ENCODE measurements at regions not wholly inside any gene's neighbourhood (a gene's known extent, or its start where the extent isn't known, plus 50 kb on each side); places are given as distances from the start of the nearest gene placed in this dataset.
"Not testable (repeated sequence)": the region's sequence is repeated elsewhere in the genome, so short reads cannot be mapped to it uniquely, and the experiment has no call there.

- DNase-seq, result no peak
These were observed 1220.5 kb downstream of the ROBO2 start for GRCh38 chr3:78260388-78260787.

- not testable (repeated sequence) for DNase-seq
These were observed 1226.7 kb downstream of the ROBO2 start for GRCh38 chr3:78266550-78266949.

- no peak for DNase-seq
These were observed 1227.3 kb downstream of the ROBO2 start for GRCh38 chr3:78267235-78267634.

- no peak for DNase-seq
These were observed 1228.2 kb downstream of the ROBO2 start for GRCh38 chr3:78268087-78268486.

- DNase-seq, result no peak
These were observed 1229.1 kb downstream of the ROBO2 start for GRCh38 chr3:78268716-78269668.

- DNase-seq, result no peak
These were observed 1233.4 kb downstream of the ROBO2 start for GRCh38 chr3:78273326-78273725.

GRCh38 chr3:78274475-78275065 lies 1234.7 kb downstream of the ROBO2 start:
- no peak for DNase-seq

- no peak for DNase-seq
These were observed 1235.5 kb downstream of the ROBO2 start for GRCh38 chr3:78275420-78275852.

GRCh38 chr3:78277220-78277619 lies 1237.3 kb downstream of the ROBO2 start:
- DNase-seq, result no peak

GRCh38 chr3:78277801-78278200 lies 1237.9 kb downstream of the ROBO2 start:
- DNase-seq, result no peak

GRCh38 chr3:78279091-78279490 lies 1239.2 kb downstream of the ROBO2 start:
- no peak for DNase-seq

GRCh38 chr3:78281381-78281780 lies 1241.5 kb downstream of the ROBO2 start:
- no peak for DNase-seq

- no peak for DNase-seq
These were observed 1244.1 kb downstream of the ROBO2 start for GRCh38 chr3:78283994-78284393.

GRCh38 chr3:78285032-78285728 lies 1245.3 kb downstream of the ROBO2 start:
- DNase-seq, result no peak

- peak; percentile 65 for DNase-seq
These were observed 1247.2 kb downstream of the ROBO2 start for GRCh38 chr3:78287085-78287484.

GRCh38 chr3:78293284-78293683 lies 1253.4 kb downstream of the ROBO2 start:
- no peak for DNase-seq

- DNase-seq, result no peak
These were observed 1264.2 kb downstream of the ROBO2 start for GRCh38 chr3:78304115-78304514.

GRCh38 chr3:78312851-78313250 lies 1273.0 kb downstream of the ROBO2 start:
- DNase-seq, result no peak

- no peak for DNase-seq
These were observed 1273.4 kb downstream of the ROBO2 start for GRCh38 chr3:78313332-78313731.

GRCh38 chr3:78314327-78314726 lies 1274.4 kb downstream of the ROBO2 start:
- DNase-seq, result no peak

GRCh38 chr3:78317774-78318173 lies 1277.9 kb downstream of the ROBO2 start:
- DNase-seq, result no peak

- DNase-seq, result no peak
These were observed 1282.9 kb downstream of the ROBO2 start for GRCh38 chr3:78322780-78323179.

GRCh38 chr3:78337801-78338211 lies 1297.9 kb downstream of the ROBO2 start:
- DNase-seq, result peak; percentile 19

- no peak for DNase-seq
These were observed 1298.5 kb downstream of the ROBO2 start for GRCh38 chr3:78338405-78338804.

Measured in fibroblast of upper back skin (primary cell).